GM23338 (cell line): ENCODE measurements at regions not wholly inside any gene's neighbourhood (a gene's known extent, or its start where the extent isn't known, plus 50 kb on each side); places are given as distances from the start of the nearest gene placed in this dataset.

Experiments
- ATAC-seq: fragments of 200-7000 bp; cut with Tn5 transposase; 3 replicates; pipeline ENCODE4 v1.9.1; 2020
- DNase-seq: peaks from one replicate; pipeline ENCODE4 v3.0.0-alpha.2; 2015; ENCODE audit warnings: low spot score
- H2AFZ ChIP-seq: fragments of 200-600 bp; sonication (generic); 2 replicates; pipeline ENCODE4 v1.8.0; 2016; ENCODE audit warnings: antibody characterized with exemption, mild to moderate bottlenecking, moderate library complexity
- H3F3A ChIP-seq: fragments of 200-600 bp; sonication (generic); replicated peaks from 2 replicates; pipeline ENCODE4 v1.8.0; 2017; ENCODE audit warnings: antibody characterized with exemption, mixed run types, low read depth
- H3K27ac ChIP-seq: fragments of 200-600 bp; sonication (generic); 2 replicates; pipeline ENCODE4 v1.6.1; 2016; ENCODE audit warnings: low read depth
- H3K27me3 ChIP-seq: fragments of 200-600 bp; sonication (generic); 2 replicates; pipeline ENCODE4 v1.8.0; 2016; ENCODE audit warnings: mild to moderate bottlenecking, mixed run types, moderate library complexity; ENCODE audit not compliant: insufficient read depth
- H3K36me3 ChIP-seq: fragments of 200-600 bp; sonication (generic); 2 replicates; pipeline ENCODE4 v1.8.0; 2016; ENCODE audit warnings: mild to moderate bottlenecking; ENCODE audit not compliant: insufficient read depth
- H3K4me1 ChIP-seq: fragments of 200-600 bp; sonication (generic); 2 replicates; pipeline ENCODE4 v1.8.0; 2016; ENCODE audit warnings: mild to moderate bottlenecking, moderate library complexity; ENCODE audit not compliant: insufficient read depth
- H3K4me2 ChIP-seq: fragments of 200-600 bp; sonication (generic); 2 replicates; pipeline ENCODE4 v1.7.1; 2017; ENCODE audit warnings: mixed run types
- H3K4me3 ChIP-seq: fragments of 200-600 bp; sonication (generic); 2 replicates; pipeline ENCODE4 v1.6.1; 2016; ENCODE audit warnings: mixed run types
- H3K79me2 ChIP-seq: fragments of 200-600 bp; sonication (generic); replicated peaks from 2 replicates; pipeline ENCODE4 v1.8.0; 2017; ENCODE audit warnings: mild to moderate bottlenecking; ENCODE audit not compliant: insufficient read depth
- H3K9me2 ChIP-seq: fragments of 200-600 bp; sonication (generic); 2 replicates; pipeline ENCODE4 v1.8.0; 2017; ENCODE audit not compliant: insufficient read depth
- H4K20me1 ChIP-seq: fragments of 200-600 bp; sonication (generic); replicated peaks from 2 replicates; pipeline ENCODE4 v1.8.0; 2017; ENCODE audit warnings: mild to moderate bottlenecking; ENCODE audit not compliant: insufficient read depth
- H3K27ac Mint-ChIP-seq: 2 replicates; pipeline ENCODE4 v1.8.0; 2020; ENCODE audit warnings: inconsistent platforms, mild to moderate bottlenecking, moderate library complexity, mixed read lengths
- H3K27me3 Mint-ChIP-seq: 3 replicates; pipeline ENCODE4 v1.8.0; 2022; ENCODE audit warnings: low read depth, mild to moderate bottlenecking, moderate library complexity, mixed read lengths, inconsistent platforms; ENCODE audit not compliant: insufficient read depth, poor library complexity
- H3K36me3 Mint-ChIP-seq: 3 replicates; pipeline ENCODE4 v1.8.0; 2021; ENCODE audit warnings: low read depth, mild to moderate bottlenecking, inconsistent platforms, moderate library complexity, mixed read lengths
- H3K4me1 Mint-ChIP-seq: 3 replicates; pipeline ENCODE4 v1.8.0; 2020; ENCODE audit warnings: mild to moderate bottlenecking, inconsistent platforms, mixed read lengths
- H3K4me3 Mint-ChIP-seq: 3 replicates; pipeline ENCODE4 v1.8.0; 2021; ENCODE audit warnings: moderate library complexity, mild to moderate bottlenecking, inconsistent platforms, mixed read lengths
- H3K9me3 Mint-ChIP-seq: 3 replicates; pipeline ENCODE4 v1.8.0; 2020; ENCODE audit warnings: moderate library complexity, mild to moderate bottlenecking, inconsistent platforms, mixed read lengths
- CREB1 ChIP-seq: fragments of 250-450 bp; sonication (Bioruptor Pico); IDR thresholded peaks from 2 replicates; pipeline ENCODE4 v1.5.0; 2020; ENCODE audit warnings: low read depth, mild to moderate bottlenecking, moderate library complexity
- EZH2 ChIP-seq: fragments of 200-600 bp; sonication (generic); IDR thresholded peaks from one replicate; pipeline ENCODE4 v1.8.0; 2017; ENCODE audit warnings: antibody characterized with exemption, mild to moderate bottlenecking, low read depth; ENCODE audit not compliant: unreplicated experiment
- EZH2phosphoT487 ChIP-seq: fragments of 200-600 bp; sonication (generic); IDR thresholded peaks from one replicate; pipeline ENCODE4 v1.8.1; 2018; ENCODE audit warnings: antibody characterized with exemption; ENCODE audit not compliant: unreplicated experiment
- JUNB ChIP-seq: IDR thresholded peaks from one replicate; pipeline ENCODE4 v1.6.1; 2016; ENCODE audit warnings: antibody characterized with exemption; ENCODE audit not compliant: unreplicated experiment
- NANOG ChIP-seq: IDR thresholded peaks from 2 replicates; pipeline ENCODE4 v1.6.1; 2016; ENCODE audit warnings: antibody characterized with exemption, borderline replicate concordance
- POLR2AphosphoS5 ChIP-seq: IDR thresholded peaks from 2 replicates; pipeline ENCODE4 v1.6.1; 2016; ENCODE audit warnings: antibody characterized with exemption, low read depth
- STAT1 ChIP-seq: IDR thresholded peaks from one replicate; pipeline ENCODE4 v1.6.1; 2016; ENCODE audit warnings: antibody characterized with exemption; ENCODE audit not compliant: unreplicated experiment
- ZNF114 ChIP-seq: fragments of 250-450 bp; sonication (Bioruptor Pico); IDR thresholded peaks from 2 replicates; pipeline ENCODE4 v1.5.0; 2020; ENCODE audit warnings: mild to moderate bottlenecking, moderate library complexity
- ZNF331 ChIP-seq: fragments of 250-450 bp; sonication (Bioruptor Pico); IDR thresholded peaks from 2 replicates; pipeline ENCODE4 v1.5.0; 2020; ENCODE audit warnings: low read depth, mild to moderate bottlenecking, moderate library complexity
- TF ChIP-seq, protein P1 (sequence below): fragments of 250-450 bp; sonication (Bioruptor Pico); IDR thresholded peaks from 2 replicates; pipeline ENCODE4 v1.5.0; 2020; ENCODE audit warnings: mild to moderate bottlenecking, moderate library complexity
- TF ChIP-seq, protein P2 (sequence below), 2 experiments: fragments of 200-600 bp in 1 of 2; sonication (generic) in 1 of 2; conservative IDR thresholded peaks; 2 replicates each; pipeline versions ENCODE4 v1.5.1 to v1.6.1; 2016 to 2017; ENCODE audit warnings: antibody characterized with exemption in 2 of 2, low read depth in 2 of 2, mild to moderate bottlenecking in 2 of 2, moderate library complexity in 1 of 2
- TF ChIP-seq, protein P3 (sequence below): IDR thresholded peaks from 2 replicates; pipeline ENCODE4 v1.6.1; 2016; ENCODE audit warnings: antibody characterized with exemption
- TF ChIP-seq, protein P4 (sequence below): IDR thresholded peaks from one replicate; pipeline ENCODE4 v1.6.1; 2018; ENCODE audit warnings: antibody characterized with exemption; ENCODE audit not compliant: unreplicated experiment

DNA sequence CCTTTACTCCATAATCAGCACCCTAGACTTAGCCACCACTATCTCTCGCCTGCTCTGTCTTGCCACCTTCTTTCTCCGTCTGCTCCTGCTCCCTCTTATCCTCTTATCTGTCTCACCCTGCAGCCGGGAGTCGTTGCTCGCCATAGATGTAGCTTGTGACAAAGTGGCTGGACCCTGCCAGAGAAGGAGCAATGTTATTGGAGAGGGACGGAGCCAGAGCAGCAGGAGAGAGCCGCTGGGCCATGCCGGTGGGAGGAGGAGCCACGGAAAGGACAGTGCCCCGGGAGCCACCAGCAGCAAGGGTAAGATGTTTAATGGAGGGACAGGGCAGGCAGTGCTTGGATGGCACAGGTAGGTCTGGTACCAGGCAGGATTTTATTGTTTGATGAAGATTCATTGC lies 137.3 kb downstream of the SEC61B start:
- TF ChIP-seq ZNF114, result no peak
- TF ChIP-seq CREB1, result no peak
- TF ChIP-seq, protein P1, sequence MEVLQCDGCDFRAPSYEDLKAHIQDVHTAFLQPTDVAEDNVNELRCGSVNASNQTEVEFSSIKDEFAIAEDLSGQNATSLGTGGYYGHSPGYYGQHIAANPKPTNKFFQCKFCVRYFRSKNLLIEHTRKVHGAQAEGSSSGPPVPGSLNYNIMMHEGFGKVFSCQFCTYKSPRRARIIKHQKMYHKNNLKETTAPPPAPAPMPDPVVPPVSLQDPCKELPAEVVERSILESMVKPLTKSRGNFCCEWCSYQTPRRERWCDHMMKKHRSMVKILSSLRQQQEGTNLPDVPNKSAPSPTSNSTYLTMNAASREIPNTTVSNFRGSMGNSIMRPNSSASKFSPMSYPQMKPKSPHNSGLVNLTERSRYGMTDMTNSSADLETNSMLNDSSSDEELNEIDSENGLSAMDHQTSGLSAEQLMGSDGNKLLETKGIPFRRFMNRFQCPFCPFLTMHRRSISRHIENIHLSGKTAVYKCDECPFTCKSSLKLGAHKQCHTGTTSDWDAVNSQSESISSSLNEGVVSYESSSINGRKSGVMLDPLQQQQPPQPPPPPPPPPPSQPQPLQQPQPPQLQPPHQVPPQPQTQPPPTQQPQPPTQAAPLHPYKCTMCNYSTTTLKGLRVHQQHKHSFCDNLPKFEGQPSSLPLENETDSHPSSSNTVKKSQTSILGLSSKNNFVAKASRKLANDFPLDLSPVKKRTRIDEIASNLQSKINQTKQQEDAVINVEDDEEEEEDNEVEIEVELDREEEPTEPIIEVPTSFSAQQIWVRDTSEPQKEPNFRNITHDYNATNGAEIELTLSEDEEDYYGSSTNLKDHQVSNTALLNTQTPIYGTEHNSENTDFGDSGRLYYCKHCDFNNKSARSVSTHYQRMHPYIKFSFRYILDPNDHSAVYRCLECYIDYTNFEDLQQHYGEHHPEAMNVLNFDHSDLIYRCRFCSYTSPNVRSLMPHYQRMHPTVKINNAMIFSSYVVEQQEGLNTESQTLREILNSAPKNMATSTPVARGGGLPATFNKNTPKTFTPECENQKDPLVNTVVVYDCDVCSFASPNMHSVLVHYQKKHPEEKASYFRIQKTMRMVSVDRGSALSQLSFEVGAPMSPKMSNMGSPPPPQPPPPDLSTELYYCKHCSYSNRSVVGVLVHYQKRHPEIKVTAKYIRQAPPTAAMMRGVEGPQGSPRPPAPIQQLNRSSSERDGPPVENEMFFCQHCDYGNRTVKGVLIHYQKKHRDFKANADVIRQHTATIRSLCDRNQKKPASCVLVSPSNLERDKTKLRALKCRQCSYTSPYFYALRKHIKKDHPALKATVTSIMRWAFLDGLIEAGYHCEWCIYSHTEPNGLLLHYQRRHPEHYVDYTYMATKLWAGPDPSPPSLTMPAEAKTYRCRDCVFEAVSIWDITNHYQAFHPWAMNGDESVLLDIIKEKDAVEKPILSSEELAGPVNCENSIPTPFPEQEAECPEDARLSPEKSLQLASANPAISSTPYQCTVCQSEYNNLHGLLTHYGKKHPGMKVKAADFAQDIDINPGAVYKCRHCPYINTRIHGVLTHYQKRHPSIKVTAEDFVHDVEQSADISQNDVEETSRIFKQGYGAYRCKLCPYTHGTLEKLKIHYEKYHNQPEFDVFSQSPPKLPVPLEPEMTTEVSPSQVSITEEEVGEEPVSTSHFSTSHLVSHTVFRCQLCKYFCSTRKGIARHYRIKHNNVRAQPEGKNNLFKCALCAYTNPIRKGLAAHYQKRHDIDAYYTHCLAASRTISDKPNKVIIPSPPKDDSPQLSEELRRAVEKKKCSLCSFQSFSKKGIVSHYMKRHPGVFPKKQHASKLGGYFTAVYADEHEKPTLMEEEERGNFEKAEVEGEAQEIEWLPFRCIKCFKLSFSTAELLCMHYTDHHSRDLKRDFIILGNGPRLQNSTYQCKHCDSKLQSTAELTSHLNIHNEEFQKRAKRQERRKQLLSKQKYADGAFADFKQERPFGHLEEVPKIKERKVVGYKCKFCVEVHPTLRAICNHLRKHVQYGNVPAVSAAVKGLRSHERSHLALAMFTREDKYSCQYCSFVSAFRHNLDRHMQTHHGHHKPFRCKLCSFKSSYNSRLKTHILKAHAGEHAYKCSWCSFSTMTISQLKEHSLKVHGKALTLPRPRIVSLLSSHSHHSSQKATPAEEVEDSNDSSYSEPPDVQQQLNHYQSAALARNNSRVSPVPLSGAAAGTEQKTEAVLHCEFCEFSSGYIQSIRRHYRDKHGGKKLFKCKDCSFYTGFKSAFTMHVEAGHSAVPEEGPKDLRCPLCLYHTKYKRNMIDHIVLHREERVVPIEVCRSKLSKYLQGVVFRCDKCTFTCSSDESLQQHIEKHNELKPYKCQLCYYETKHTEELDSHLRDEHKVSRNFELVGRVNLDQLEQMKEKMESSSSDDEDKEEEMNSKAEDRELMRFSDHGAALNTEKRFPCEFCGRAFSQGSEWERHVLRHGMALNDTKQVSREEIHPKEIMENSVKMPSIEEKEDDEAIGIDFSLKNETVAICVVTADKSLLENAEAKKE (CRISPR knock-in tag), result no peak
- no peak for TF ChIP-seq ZNF331 (CRISPR knock-in tag)
- no peak for TF ChIP-seq EZH2phosphoT487
- TF ChIP-seq POLR2AphosphoS5, result no peak
- TF ChIP-seq, protein P2, sequence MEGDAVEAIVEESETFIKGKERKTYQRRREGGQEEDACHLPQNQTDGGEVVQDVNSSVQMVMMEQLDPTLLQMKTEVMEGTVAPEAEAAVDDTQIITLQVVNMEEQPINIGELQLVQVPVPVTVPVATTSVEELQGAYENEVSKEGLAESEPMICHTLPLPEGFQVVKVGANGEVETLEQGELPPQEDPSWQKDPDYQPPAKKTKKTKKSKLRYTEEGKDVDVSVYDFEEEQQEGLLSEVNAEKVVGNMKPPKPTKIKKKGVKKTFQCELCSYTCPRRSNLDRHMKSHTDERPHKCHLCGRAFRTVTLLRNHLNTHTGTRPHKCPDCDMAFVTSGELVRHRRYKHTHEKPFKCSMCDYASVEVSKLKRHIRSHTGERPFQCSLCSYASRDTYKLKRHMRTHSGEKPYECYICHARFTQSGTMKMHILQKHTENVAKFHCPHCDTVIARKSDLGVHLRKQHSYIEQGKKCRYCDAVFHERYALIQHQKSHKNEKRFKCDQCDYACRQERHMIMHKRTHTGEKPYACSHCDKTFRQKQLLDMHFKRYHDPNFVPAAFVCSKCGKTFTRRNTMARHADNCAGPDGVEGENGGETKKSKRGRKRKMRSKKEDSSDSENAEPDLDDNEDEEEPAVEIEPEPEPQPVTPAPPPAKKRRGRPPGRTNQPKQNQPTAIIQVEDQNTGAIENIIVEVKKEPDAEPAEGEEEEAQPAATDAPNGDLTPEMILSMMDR (conservative IDR thresholded peaks at IDR 0.05; ENCODE audit: low read depth in 2 of 2), result no peak
- TF ChIP-seq, protein P3, sequence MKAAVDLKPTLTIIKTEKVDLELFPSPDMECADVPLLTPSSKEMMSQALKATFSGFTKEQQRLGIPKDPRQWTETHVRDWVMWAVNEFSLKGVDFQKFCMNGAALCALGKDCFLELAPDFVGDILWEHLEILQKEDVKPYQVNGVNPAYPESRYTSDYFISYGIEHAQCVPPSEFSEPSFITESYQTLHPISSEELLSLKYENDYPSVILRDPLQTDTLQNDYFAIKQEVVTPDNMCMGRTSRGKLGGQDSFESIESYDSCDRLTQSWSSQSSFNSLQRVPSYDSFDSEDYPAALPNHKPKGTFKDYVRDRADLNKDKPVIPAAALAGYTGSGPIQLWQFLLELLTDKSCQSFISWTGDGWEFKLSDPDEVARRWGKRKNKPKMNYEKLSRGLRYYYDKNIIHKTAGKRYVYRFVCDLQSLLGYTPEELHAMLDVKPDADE, result no peak
- TF ChIP-seq EZH2, result no peak
- no peak for TF ChIP-seq NANOG
- TF ChIP-seq, protein P4, sequence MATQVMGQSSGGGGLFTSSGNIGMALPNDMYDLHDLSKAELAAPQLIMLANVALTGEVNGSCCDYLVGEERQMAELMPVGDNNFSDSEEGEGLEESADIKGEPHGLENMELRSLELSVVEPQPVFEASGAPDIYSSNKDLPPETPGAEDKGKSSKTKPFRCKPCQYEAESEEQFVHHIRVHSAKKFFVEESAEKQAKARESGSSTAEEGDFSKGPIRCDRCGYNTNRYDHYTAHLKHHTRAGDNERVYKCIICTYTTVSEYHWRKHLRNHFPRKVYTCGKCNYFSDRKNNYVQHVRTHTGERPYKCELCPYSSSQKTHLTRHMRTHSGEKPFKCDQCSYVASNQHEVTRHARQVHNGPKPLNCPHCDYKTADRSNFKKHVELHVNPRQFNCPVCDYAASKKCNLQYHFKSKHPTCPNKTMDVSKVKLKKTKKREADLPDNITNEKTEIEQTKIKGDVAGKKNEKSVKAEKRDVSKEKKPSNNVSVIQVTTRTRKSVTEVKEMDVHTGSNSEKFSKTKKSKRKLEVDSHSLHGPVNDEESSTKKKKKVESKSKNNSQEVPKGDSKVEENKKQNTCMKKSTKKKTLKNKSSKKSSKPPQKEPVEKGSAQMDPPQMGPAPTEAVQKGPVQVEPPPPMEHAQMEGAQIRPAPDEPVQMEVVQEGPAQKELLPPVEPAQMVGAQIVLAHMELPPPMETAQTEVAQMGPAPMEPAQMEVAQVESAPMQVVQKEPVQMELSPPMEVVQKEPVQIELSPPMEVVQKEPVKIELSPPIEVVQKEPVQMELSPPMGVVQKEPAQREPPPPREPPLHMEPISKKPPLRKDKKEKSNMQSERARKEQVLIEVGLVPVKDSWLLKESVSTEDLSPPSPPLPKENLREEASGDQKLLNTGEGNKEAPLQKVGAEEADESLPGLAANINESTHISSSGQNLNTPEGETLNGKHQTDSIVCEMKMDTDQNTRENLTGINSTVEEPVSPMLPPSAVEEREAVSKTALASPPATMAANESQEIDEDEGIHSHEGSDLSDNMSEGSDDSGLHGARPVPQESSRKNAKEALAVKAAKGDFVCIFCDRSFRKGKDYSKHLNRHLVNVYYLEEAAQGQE, result no peak
- TF ChIP-seq JUNB, result no peak
- TF ChIP-seq STAT1, result no peak
- Histone ChIP-seq H4K20me1 (no peaks in the 10 kb centered on the region), H3K4me2 (no peak overlapping the region), H3K36me3 (no peaks in the 10 kb centered on the region), H3K9me2 (no peaks in the 10 kb centered on the region), H3K4me3 (no peak overlapping the region), H3K27me3 (no peaks in the 10 kb centered on the region), H3K27ac (no peak overlapping the region), H2AFZ (peak overlapping the region; percentile 80; the same call in 1 of the 2 replicates), H3K4me1 (no peaks in the 10 kb centered on the region), H3F3A (no peaks in the 10 kb centered on the region), H3K79me2 (no peaks in the 10 kb centered on the region)
- Mint-ChIP-seq H3K4me3 (no peak overlapping the region), H3K9me3 (no peaks in the 10 kb centered on the region), H3K4me1 (peaks cover 9% of the 10 kb centered on the region), H3K27me3 (peaks cover 4% of the 10 kb centered on the region), H3K36me3 (no peaks in the 10 kb centered on the region), H3K27ac (no peak overlapping the region)
- DNase-seq, result no peak
- no peak; the same call in 2 of the 3 replicates for ATAC-seq
